ENCODE measurements at regions not wholly inside any gene's neighbourhood (a gene's known extent, or its start where the extent isn't known, plus 50 kb on each side); places are given as distances from the start of the nearest gene placed in this dataset.
"Not testable (repeated sequence)": the region's sequence is repeated elsewhere in the genome, so short reads cannot be mapped to it uniquely, and the experiment has no call there.

GRCh38 chr4:158980711-158981110 is 122.2 kb upstream of the RAPGEF2 start:
- H3K9me3 ChIP-seq (ENCODE audit: control insufficient read depth in 3 of 3, low read length in 3 of 3); H3K27ac ChIP-seq (ENCODE audit: low read depth, low read length); H3K9ac ChIP-seq (ENCODE audit: low read depth in 1 of 3, low read length in 3 of 3); H3K4me1 ChIP-seq (ENCODE audit: control insufficient read depth in 3 of 3, insufficient read depth in 3 of 3, low read length in 3 of 3); H3K36me3 ChIP-seq (ENCODE audit: control insufficient read depth in 3 of 3, insufficient read depth in 3 of 3, low read length in 3 of 3); H3K27me3 ChIP-seq (ENCODE audit: control insufficient read depth in 3 of 3, insufficient read depth in 3 of 3, low read length in 3 of 3); H3K4me3 ChIP-seq (ENCODE audit: low read length in 3 of 3): not testable (repeated sequence)

- Histone ChIP-seq H3K4me1 (ENCODE audit: control insufficient read depth in 3 of 3, insufficient read depth in 3 of 3, low read length in 3 of 3) (peaks cover 0 to 3% (median 0%) of the 10 kb centered on the region in 3 donors), H3K9ac (ENCODE audit: low read depth in 1 of 3, low read length in 3 of 3) (no peak overlapping the region), H3K9me3 (ENCODE audit: control insufficient read depth in 3 of 3, low read length in 3 of 3) (no peaks in the 10 kb centered on the region), H3K27ac (ENCODE audit: low read depth, low read length) (no peak overlapping the region), H3K36me3 (ENCODE audit: control insufficient read depth in 3 of 3, insufficient read depth in 3 of 3, low read length in 3 of 3) (no peaks in the 10 kb centered on the region), H3K4me3 (ENCODE audit: low read length in 3 of 3) (no peak overlapping the region), H3K27me3 (ENCODE audit: control insufficient read depth in 3 of 3, insufficient read depth in 3 of 3, low read length in 3 of 3) (no peaks in the 10 kb centered on the region)
Observed at GRCh38 chr4:158991534-158992155, 111.2 kb upstream of the RAPGEF2 start.

- Histone ChIP-seq H3K27ac (ENCODE audit: low read depth, low read length) (no peak overlapping the region), H3K4me1 (ENCODE audit: control insufficient read depth in 3 of 3, insufficient read depth in 3 of 3, low read length in 3 of 3) (peaks cover 0 to 3% (median 0%) of the 10 kb centered on the region in 3 donors), H3K9ac (ENCODE audit: low read depth in 1 of 3, low read length in 3 of 3) (no peak overlapping the region), H3K36me3 (ENCODE audit: control insufficient read depth in 3 of 3, insufficient read depth in 3 of 3, low read length in 3 of 3) (no peaks in the 10 kb centered on the region), H3K4me3 (ENCODE audit: low read length in 3 of 3) (no peak overlapping the region), H3K9me3 (ENCODE audit: control insufficient read depth in 3 of 3, low read length in 3 of 3) (no peaks in the 10 kb centered on the region), H3K27me3 (ENCODE audit: control insufficient read depth in 3 of 3, insufficient read depth in 3 of 3, low read length in 3 of 3) (no peaks in the 10 kb centered on the region)
Observed at GRCh38 chr4:158993891-158994290, 109.0 kb upstream of the RAPGEF2 start.

- H3K27me3 ChIP-seq (ENCODE audit: control insufficient read depth in 3 of 3, insufficient read depth in 3 of 3, low read length in 3 of 3) = no peaks in the 10 kb centered on the region
- no peaks in the 10 kb centered on the region for H3K36me3 ChIP-seq (ENCODE audit: control insufficient read depth in 3 of 3, insufficient read depth in 3 of 3, low read length in 3 of 3)
- H3K27ac ChIP-seq (ENCODE audit: low read depth, low read length) = no peak overlapping the region
- no peak overlapping the region for H3K4me3 ChIP-seq (ENCODE audit: low read length in 3 of 3)
- no peak overlapping the region for H3K9ac ChIP-seq (ENCODE audit: low read depth in 1 of 3, low read length in 3 of 3)
- no peaks in the 10 kb centered on the region for H3K9me3 ChIP-seq (ENCODE audit: control insufficient read depth in 3 of 3, low read length in 3 of 3)
- peaks cover 0 to 3% (median 0%) of the 10 kb centered on the region in 3 donors for H3K4me1 ChIP-seq (ENCODE audit: control insufficient read depth in 3 of 3, insufficient read depth in 3 of 3, low read length in 3 of 3)
Observed at GRCh38 chr4:158995040-158995439, 107.8 kb upstream of the RAPGEF2 start.

GRCh38 chr4:158995965-158996364 is 106.9 kb upstream of the RAPGEF2 start:
- no peaks in the 10 kb centered on the region for H3K27me3 ChIP-seq (ENCODE audit: control insufficient read depth in 3 of 3, insufficient read depth in 3 of 3, low read length in 3 of 3)
- H3K4me3 ChIP-seq (ENCODE audit: low read length in 3 of 3) = no peak overlapping the region
- no peaks in the 10 kb centered on the region for H3K9me3 ChIP-seq (ENCODE audit: control insufficient read depth in 3 of 3, low read length in 3 of 3)
- no peak overlapping the region for H3K27ac ChIP-seq (ENCODE audit: low read depth, low read length)
- peaks cover 0 to 3% (median 0%) of the 10 kb centered on the region in 3 donors for H3K4me1 ChIP-seq (ENCODE audit: control insufficient read depth in 3 of 3, insufficient read depth in 3 of 3, low read length in 3 of 3)
- no peak overlapping the region for H3K9ac ChIP-seq (ENCODE audit: low read depth in 1 of 3, low read length in 3 of 3)
- H3K36me3 ChIP-seq (ENCODE audit: control insufficient read depth in 3 of 3, insufficient read depth in 3 of 3, low read length in 3 of 3) = no peaks in the 10 kb centered on the region

GRCh38 chr4:158996669-158997074 is 106.2 kb upstream of the RAPGEF2 start:
- H3K9ac ChIP-seq (ENCODE audit: low read depth in 1 of 3, low read length in 3 of 3) = no peak overlapping the region
- no peaks in the 10 kb centered on the region for H3K9me3 ChIP-seq (ENCODE audit: control insufficient read depth in 3 of 3, low read length in 3 of 3)
- no peak overlapping the region for H3K4me3 ChIP-seq (ENCODE audit: low read length in 3 of 3)
- H3K4me1 ChIP-seq (ENCODE audit: control insufficient read depth in 3 of 3, insufficient read depth in 3 of 3, low read length in 3 of 3) = peaks cover 0 to 3% (median 0%) of the 10 kb centered on the region in 3 donors
- no peaks in the 10 kb centered on the region for H3K27me3 ChIP-seq (ENCODE audit: control insufficient read depth in 3 of 3, insufficient read depth in 3 of 3, low read length in 3 of 3)
- no peak overlapping the region for H3K27ac ChIP-seq (ENCODE audit: low read depth, low read length)
- H3K36me3 ChIP-seq (ENCODE audit: control insufficient read depth in 3 of 3, insufficient read depth in 3 of 3, low read length in 3 of 3) = no peaks in the 10 kb centered on the region

GRCh38 chr4:158997660-158998349 is 105.1 kb upstream of the RAPGEF2 start:
- Histone ChIP-seq H3K9me3 (ENCODE audit: control insufficient read depth in 3 of 3, low read length in 3 of 3) (no peaks in the 10 kb centered on the region), H3K27ac (ENCODE audit: low read depth, low read length) (no peak overlapping the region), H3K36me3 (ENCODE audit: control insufficient read depth in 3 of 3, insufficient read depth in 3 of 3, low read length in 3 of 3) (no peaks in the 10 kb centered on the region), H3K9ac (ENCODE audit: low read depth in 1 of 3, low read length in 3 of 3) (no peak overlapping the region), H3K27me3 (ENCODE audit: control insufficient read depth in 3 of 3, insufficient read depth in 3 of 3, low read length in 3 of 3) (no peaks in the 10 kb centered on the region), H3K4me1 (ENCODE audit: control insufficient read depth in 3 of 3, insufficient read depth in 3 of 3, low read length in 3 of 3) (peaks cover 0 to 3% (median 0%) of the 10 kb centered on the region in 3 donors), H3K4me3 (ENCODE audit: low read length in 3 of 3) (no peak overlapping the region)

- Histone ChIP-seq H3K4me1 (ENCODE audit: control insufficient read depth in 3 of 3, insufficient read depth in 3 of 3, low read length in 3 of 3) (peaks cover 0 to 3% (median 0%) of the 10 kb centered on the region in 3 donors), H3K36me3 (ENCODE audit: control insufficient read depth in 3 of 3, insufficient read depth in 3 of 3, low read length in 3 of 3) (no peaks in the 10 kb centered on the region), H3K9ac (ENCODE audit: low read depth in 1 of 3, low read length in 3 of 3) (no peak overlapping the region), H3K9me3 (ENCODE audit: control insufficient read depth in 3 of 3, low read length in 3 of 3) (no peaks in the 10 kb centered on the region), H3K27ac (ENCODE audit: low read depth, low read length) (no peak overlapping the region), H3K4me3 (ENCODE audit: low read length in 3 of 3) (no peak overlapping the region), H3K27me3 (ENCODE audit: control insufficient read depth in 3 of 3, insufficient read depth in 3 of 3, low read length in 3 of 3) (no peaks in the 10 kb centered on the region)
Observed at GRCh38 chr4:158998624-158999023, 104.3 kb upstream of the RAPGEF2 start.

GRCh38 chr4:158999166-158999682 is 103.7 kb upstream of the RAPGEF2 start:
- Histone ChIP-seq H3K9ac (ENCODE audit: low read depth in 1 of 3, low read length in 3 of 3) (no peak overlapping the region), H3K4me3 (ENCODE audit: low read length in 3 of 3) (no peak overlapping the region), H3K36me3 (ENCODE audit: control insufficient read depth in 3 of 3, insufficient read depth in 3 of 3, low read length in 3 of 3) (no peaks in the 10 kb centered on the region), H3K27ac (ENCODE audit: low read depth, low read length) (no peak overlapping the region), H3K4me1 (ENCODE audit: control insufficient read depth in 3 of 3, insufficient read depth in 3 of 3, low read length in 3 of 3) (peaks cover 0 to 3% (median 0%) of the 10 kb centered on the region in 3 donors), H3K9me3 (ENCODE audit: control insufficient read depth in 3 of 3, low read length in 3 of 3) (no peaks in the 10 kb centered on the region), H3K27me3 (ENCODE audit: control insufficient read depth in 3 of 3, insufficient read depth in 3 of 3, low read length in 3 of 3) (no peaks in the 10 kb centered on the region)

- no peaks in the 10 kb centered on the region for H3K27me3 ChIP-seq (ENCODE audit: control insufficient read depth in 3 of 3, insufficient read depth in 3 of 3, low read length in 3 of 3)
- no peaks in the 10 kb centered on the region for H3K36me3 ChIP-seq (ENCODE audit: control insufficient read depth in 3 of 3, insufficient read depth in 3 of 3, low read length in 3 of 3)
- H3K9ac ChIP-seq (ENCODE audit: low read depth in 1 of 3, low read length in 3 of 3) = no peak overlapping the region
- peaks cover 0 to 3% (median 0%) of the 10 kb centered on the region in 3 donors for H3K4me1 ChIP-seq (ENCODE audit: control insufficient read depth in 3 of 3, insufficient read depth in 3 of 3, low read length in 3 of 3)
- H3K27ac ChIP-seq (ENCODE audit: low read depth, low read length) = no peak overlapping the region
- no peak overlapping the region for H3K4me3 ChIP-seq (ENCODE audit: low read length in 3 of 3)
- no peaks in the 10 kb centered on the region for H3K9me3 ChIP-seq (ENCODE audit: control insufficient read depth in 3 of 3, low read length in 3 of 3)
Observed at GRCh38 chr4:158999849-159000248, 103.0 kb upstream of the RAPGEF2 start.
